ENCODE measurements at regions not wholly inside any gene's neighbourhood (a gene's known extent, or its start where the extent isn't known, plus 50 kb on each side); places are given as distances from the start of the nearest gene placed in this dataset.

GRCh38 chr15:66946578-66947164 lies 118.7 kb upstream of the SMAD3 start:
- TF ChIP-seq POLR2A (IDR thresholded peaks at IDR 0.05; ENCODE audit: low read length) (no peak), GATA1 (IDR thresholded peaks at IDR 0.05; ENCODE audit: low read depth, low read length) (no peak)
